Karpas-422 (cell line): ENCODE measurements at regions not wholly inside any gene's neighbourhood (a gene's known extent, or its start where the extent isn't known, plus 50 kb on each side); places are given as distances from the start of the nearest gene placed in this dataset. TPM values are rescaled to one million over a fixed set of nuclear protein-coding genes. Genes with fewer than 3 reads are reported as not detected.

ENCODE experiments used
- DNase-seq: peaks from one replicate; pipeline ENCODE4 v3.0.0-alpha.2; 2015
- H2AFZ ChIP-seq: fragments of 200-600 bp; sonication (generic); 2 replicates; pipeline ENCODE4 v1.6.1; 2014; ENCODE audit warnings: antibody characterized with exemption, low read length, mixed read lengths
- H3K27ac ChIP-seq: fragments of 200-600 bp; sonication (generic); 2 replicates; pipeline ENCODE4 v1.5.1; 2014; ENCODE audit warnings: mild to moderate bottlenecking, low read length, moderate library complexity
- H3K27me3 ChIP-seq: fragments of 200-600 bp; sonication (generic); 2 replicates; pipeline ENCODE4 v1.6.1; 2014; ENCODE audit warnings: low read length, mixed read lengths
- H3K36me3 ChIP-seq: fragments of 200-600 bp; sonication (generic); 2 replicates; pipeline ENCODE4 v1.6.1; 2014; ENCODE audit warnings: low read length, mixed read lengths; ENCODE audit not compliant: insufficient read depth
- H3K4me1 ChIP-seq: fragments of 200-600 bp; sonication (generic); 2 replicates; pipeline ENCODE4 v1.6.1; 2014; ENCODE audit warnings: mild to moderate bottlenecking, low read length, mixed read lengths
- H3K4me2 ChIP-seq: fragments of 200-600 bp; sonication (generic); 2 replicates; pipeline ENCODE4 v1.6.1; 2014; ENCODE audit warnings: low read length, low read depth, mild to moderate bottlenecking; ENCODE audit not compliant: poor library complexity, severe bottlenecking
- H3K4me3 ChIP-seq: fragments of 200-600 bp; sonication (generic); 2 replicates; pipeline ENCODE4 v1.5.1; 2014; ENCODE audit warnings: mild to moderate bottlenecking, antibody characterized with exemption, low read length, mixed read lengths
- H3K79me2 ChIP-seq: fragments of 200-600 bp; sonication (generic); 2 replicates; pipeline ENCODE4 v1.6.1; 2014; ENCODE audit warnings: mild to moderate bottlenecking, low read length, mixed read lengths
- H3K9ac ChIP-seq: fragments of 200-600 bp; sonication (generic); 2 replicates; pipeline ENCODE4 v1.6.0; 2014; ENCODE audit warnings: low read length
- H3K9me2 ChIP-seq: fragments of 200-600 bp; sonication (generic), shearing (Covaris generic); replicated peaks from 2 replicates; pipeline ENCODE4 v1.6.0; 2014; ENCODE audit warnings: mild to moderate bottlenecking, low read length, moderate library complexity; ENCODE audit not compliant: insufficient read depth
- H3K9me3 ChIP-seq: fragments of 300-700, 200-600 bp; sonication (generic); 2 replicates; pipeline ENCODE4 v1.6.1; 2014; ENCODE audit warnings: low read length, mixed read lengths
- H4K20me1 ChIP-seq: fragments of 200-600 bp; sonication (generic); 2 replicates; pipeline ENCODE4 v1.6.1; 2014; ENCODE audit warnings: mild to moderate bottlenecking, antibody characterized with exemption, low read length, low read depth; ENCODE audit not compliant: insufficient read depth
- small RNA-seq: library from RNA; depleted of rRNA; stranded (forward); fragments of <200 nt; gene quantifications from one replicate; pipeline ENCODE3, GENCODE V24; 2014

GRCh38 chr3:87333393-87333892 is 57.1 kb upstream of the POU1F1 start:
- no peak overlapping the region for H2AFZ ChIP-seq
- no peaks in the 10 kb centered on the region for H3K4me1 ChIP-seq
- H3K27me3 ChIP-seq, result no peaks in the 10 kb centered on the region
- no peak overlapping the region for H3K4me2 ChIP-seq
- H3K79me2 ChIP-seq, result no peaks in the 10 kb centered on the region
- H3K9me2 ChIP-seq, result no peaks in the 10 kb centered on the region
- no peaks in the 10 kb centered on the region for H3K9me3 ChIP-seq
- H3K9ac ChIP-seq, result no peak overlapping the region
- DNase-seq, result no peak
- no peak overlapping the region for H3K27ac ChIP-seq
- H3K36me3 ChIP-seq, result no peaks in the 10 kb centered on the region
- H3K4me3 ChIP-seq, result no peak overlapping the region
- H4K20me1 ChIP-seq, result no peaks in the 10 kb centered on the region

- Histone ChIP-seq H3K36me3 (no peaks in the 10 kb centered on the region), H3K27ac (no peak overlapping the region), H2AFZ (no peak overlapping the region; the same call in 1 of the 2 replicates), H3K4me1 (no peaks in the 10 kb centered on the region), H3K9ac (no peak overlapping the region), H3K9me2 (no peaks in the 10 kb centered on the region), H4K20me1 (no peaks in the 10 kb centered on the region), H3K4me3 (no peak overlapping the region), H3K4me2 (no peak overlapping the region), H3K9me3 (no peaks in the 10 kb centered on the region), H3K27me3 (no peaks in the 10 kb centered on the region), H3K79me2 (no peaks in the 10 kb centered on the region)
- DNase-seq, result no peak
Observed at GRCh38 chr3:87332789-87333188, 56.4 kb upstream of the POU1F1 start.

GRCh38 chr3:87329065-87329464 is 52.7 kb upstream of the POU1F1 start:
- no peaks in the 10 kb centered on the region for H3K9me2 ChIP-seq
- H3K4me1 ChIP-seq, result no peaks in the 10 kb centered on the region
- no peaks in the 10 kb centered on the region for H3K79me2 ChIP-seq
- no peak overlapping the region for H3K9ac ChIP-seq
- no peaks in the 10 kb centered on the region for H3K9me3 ChIP-seq
- no peak overlapping the region for H2AFZ ChIP-seq
- H3K4me3 ChIP-seq, result no peak overlapping the region
- no peak for DNase-seq
- no peaks in the 10 kb centered on the region for H3K36me3 ChIP-seq
- H3K27ac ChIP-seq, result no peak overlapping the region
- H3K4me2 ChIP-seq, result no peak overlapping the region
- H3K27me3 ChIP-seq, result no peaks in the 10 kb centered on the region
- H4K20me1 ChIP-seq, result no peaks in the 10 kb centered on the region

Small RNA genes lying in the stretch of these regions (small RNA-seq; reads per million reads assigned to genes)
- not detected for gene RNU6-873P
- not detected for gene RNU6ATAC6P
